A549 (cell line): ENCODE measurements at regions not wholly inside any gene's neighbourhood (a gene's known extent, or its start where the extent isn't known, plus 50 kb on each side); places are given as distances from the start of the nearest gene placed in this dataset.

ENCODE experiments used
- TFCP2L1 ChIP-seq: fragments of 250-450 bp; sonication (Bioruptor Pico); IDR thresholded peaks from 2 replicates; pipeline ENCODE4 v1.5.0; 2021; ENCODE audit warnings: mild to moderate bottlenecking
- TF ChIP-seq, protein P1 (sequence below): fragments of >200 bp; sonication (Bioruptor Twin); formaldehyde crosslinking; IDR thresholded peaks from 3 replicates; pipeline ENCODE4 v1.5.1; 2016

GRCh38 chr3:95265129-95265528, 1202.3 kb downstream of the NSUN3 start:
- TF ChIP-seq TFCP2L1, result no peak
- TF ChIP-seq, protein P1, sequence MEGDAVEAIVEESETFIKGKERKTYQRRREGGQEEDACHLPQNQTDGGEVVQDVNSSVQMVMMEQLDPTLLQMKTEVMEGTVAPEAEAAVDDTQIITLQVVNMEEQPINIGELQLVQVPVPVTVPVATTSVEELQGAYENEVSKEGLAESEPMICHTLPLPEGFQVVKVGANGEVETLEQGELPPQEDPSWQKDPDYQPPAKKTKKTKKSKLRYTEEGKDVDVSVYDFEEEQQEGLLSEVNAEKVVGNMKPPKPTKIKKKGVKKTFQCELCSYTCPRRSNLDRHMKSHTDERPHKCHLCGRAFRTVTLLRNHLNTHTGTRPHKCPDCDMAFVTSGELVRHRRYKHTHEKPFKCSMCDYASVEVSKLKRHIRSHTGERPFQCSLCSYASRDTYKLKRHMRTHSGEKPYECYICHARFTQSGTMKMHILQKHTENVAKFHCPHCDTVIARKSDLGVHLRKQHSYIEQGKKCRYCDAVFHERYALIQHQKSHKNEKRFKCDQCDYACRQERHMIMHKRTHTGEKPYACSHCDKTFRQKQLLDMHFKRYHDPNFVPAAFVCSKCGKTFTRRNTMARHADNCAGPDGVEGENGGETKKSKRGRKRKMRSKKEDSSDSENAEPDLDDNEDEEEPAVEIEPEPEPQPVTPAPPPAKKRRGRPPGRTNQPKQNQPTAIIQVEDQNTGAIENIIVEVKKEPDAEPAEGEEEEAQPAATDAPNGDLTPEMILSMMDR, result no peak
